CD4-positive, alpha-beta T cell treated with Interferon gamma for 1 hour (primary cell): ENCODE measurements at regions not wholly inside any gene's neighbourhood (a gene's known extent, or its start where the extent isn't known, plus 50 kb on each side); places are given as distances from the start of the nearest gene placed in this dataset.

Experiments
- DNase-seq: peaks from one replicate; pipeline ENCODE4 v3.0.0-alpha.2; 2020

DNA sequence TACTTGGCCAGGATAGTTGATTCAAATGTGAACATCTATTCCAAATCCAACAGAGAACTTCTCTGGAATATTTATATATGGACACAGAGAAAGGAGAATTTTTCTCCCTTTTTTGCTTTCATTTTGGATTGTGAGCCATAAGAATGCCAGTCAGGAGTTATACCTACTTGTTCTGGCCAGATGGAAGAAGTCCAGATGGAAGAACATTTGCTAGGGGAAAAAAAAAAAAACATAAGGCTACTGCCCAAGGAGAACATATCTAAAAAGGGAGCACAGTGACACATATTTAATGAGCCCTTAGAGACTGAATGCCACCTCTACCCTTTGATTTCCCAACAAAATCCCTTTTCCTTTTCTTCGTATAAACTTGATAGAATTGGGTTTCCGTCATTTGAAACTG, 61.7 kb upstream of the PPP2R2B start:
- DNase-seq: no peak

DNA sequence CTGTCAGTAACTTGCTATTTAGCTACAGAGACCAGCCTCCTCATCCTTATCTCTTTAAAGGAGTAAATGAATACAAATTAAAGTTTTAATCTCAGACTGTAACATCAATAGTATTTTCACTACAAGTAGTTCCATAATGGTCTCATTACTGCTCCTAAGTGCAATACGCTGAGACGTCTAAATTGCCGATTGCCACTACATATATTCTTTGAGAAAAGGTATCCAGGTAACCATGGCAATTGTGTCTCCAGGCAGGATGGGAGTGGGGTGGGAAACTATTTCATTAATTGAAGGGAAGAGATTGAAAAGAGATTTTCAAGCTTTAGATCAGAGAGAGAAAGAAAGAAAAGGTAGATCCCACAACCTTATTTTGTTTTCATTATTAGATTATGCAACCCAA, 65.5 kb upstream of the PPP2R2B start:
- no peak for DNase-seq

DNA sequence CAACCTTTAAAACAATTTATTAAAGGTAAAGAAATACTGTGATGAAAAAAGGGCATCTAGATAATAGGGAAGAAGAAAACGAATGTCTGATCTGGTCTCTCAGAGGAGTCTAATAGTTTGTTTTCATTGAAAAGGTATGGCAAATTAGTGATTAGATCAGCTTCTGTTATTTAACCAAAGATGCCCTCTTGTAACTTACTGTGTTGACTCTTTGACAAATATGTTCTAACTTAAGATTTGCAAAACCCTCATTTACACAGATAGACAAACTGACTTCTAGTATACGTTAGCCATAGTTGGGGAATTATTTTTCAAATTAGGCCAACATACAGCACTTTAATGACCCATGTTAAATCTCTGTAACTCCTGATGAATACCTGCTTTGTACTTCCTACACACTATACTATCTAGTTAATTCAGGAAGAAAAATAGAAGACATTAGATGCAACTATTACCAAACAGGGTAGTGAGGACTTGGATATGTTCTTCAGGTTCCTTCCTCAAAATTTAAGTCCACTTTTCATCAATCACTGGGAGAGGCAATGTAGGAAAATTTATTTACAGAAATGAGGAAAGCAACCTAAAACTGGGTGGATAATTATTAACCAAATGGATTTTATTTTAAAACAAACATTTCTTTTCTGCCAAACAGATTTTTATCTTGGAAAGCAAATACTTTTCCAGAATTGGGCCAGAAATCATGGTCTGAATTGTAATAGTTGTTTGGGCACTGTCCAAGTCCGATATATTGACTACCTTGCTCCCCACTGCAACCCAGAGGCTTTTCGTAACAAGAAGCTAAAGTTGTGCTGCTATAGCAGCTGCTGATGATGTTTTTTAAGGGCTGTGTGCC, 66.4 kb upstream of the PPP2R2B start:
- DNase-seq: no peak

DNA sequence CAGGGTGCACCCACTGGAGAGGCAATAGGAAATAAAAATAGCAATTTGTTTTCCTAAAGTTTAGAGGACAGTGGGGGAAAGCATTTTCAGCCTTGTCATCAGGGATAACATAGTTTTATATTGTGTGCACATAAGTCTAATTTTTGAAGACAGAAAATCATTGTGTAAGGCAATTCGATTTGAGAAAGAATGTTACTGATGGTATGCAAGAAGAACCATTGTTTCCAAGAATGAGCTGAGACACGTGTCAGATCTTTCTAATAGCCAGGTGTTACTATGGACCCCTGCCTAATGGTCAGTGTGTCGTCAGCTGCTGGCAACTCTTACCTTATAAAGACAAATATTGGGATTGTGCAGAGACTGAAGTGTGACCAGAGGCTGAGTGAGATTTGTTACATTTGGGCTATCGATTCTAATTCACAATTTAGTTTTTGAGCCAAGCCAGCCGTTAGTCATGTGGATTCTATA, 67.1 kb upstream of the PPP2R2B start:
- DNase-seq: no peak

DNA sequence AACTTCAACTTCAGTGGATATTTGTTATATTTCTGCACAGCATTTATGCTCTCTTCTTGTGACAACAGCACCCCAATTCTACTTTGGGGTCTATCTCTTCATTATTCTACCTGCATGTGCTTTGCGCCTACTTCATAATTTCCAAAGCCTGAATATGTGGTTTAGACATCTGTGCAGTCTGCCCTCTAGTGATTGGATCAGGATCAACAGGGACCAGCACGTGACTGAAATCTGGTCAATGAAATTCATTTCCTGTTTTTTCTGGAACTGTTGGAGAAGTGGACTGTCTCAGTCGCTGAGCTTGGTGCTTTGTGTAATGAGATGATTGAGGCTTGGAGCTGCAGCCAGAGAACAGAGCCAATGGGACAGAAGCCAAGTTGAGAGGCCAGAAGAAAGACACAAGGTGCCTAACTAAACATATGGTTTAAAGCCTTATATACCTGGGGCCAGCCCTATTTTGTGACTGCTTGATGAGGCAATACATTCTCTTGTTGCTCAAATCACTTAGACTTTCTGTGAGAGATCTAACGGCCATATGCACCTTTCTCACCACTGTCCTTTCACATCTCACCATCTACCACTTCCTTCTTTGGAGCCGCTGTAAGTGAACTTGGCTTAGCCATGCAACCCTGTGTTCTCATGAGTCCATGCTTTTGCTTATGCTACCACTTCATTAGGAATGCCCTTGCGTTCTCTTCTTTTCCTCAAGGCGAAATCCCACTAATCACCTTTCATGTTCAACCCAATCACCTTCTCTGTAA, 68.8 kb upstream of the PPP2R2B start:
- no peak for DNase-seq

DNA sequence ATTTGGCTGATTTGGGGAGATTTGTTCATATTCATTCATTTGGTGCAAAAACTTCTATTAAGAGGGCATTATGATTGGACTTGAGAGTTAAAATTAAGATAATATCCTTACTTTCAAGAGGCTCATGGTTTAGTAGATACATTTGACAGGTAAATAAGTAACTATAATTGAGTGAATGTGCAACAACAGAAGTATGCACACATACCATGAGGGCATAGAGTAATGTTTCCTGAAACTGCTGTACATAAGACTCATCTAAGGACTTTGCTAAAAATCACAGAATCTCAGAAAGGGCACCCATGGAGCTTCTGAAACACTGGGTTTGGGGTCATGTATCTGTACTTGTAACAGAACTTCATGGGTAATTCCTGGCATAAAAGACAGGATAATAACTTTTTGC, 70.1 kb upstream of the PPP2R2B start:
- no peak for DNase-seq

DNA sequence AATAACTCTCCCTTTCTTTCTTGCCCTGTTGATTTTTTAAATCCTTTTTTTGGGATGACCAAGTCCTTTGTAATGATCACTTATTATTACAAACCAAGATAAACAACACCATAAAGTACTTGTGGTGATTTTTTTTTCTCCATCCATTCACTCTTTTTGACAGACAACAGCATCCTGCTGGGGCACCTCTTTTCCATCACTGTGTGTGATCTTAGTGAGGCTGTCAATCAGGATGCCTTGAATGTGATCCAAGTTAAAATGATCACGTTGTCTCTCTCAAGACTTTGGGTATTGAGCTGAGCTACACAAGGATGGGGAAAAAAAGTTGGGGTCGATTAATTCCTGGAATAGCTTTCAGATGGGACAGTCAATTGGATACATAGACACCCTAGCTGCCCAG, 73.6 kb upstream of the PPP2R2B start:
- DNase-seq: no peak

DNA sequence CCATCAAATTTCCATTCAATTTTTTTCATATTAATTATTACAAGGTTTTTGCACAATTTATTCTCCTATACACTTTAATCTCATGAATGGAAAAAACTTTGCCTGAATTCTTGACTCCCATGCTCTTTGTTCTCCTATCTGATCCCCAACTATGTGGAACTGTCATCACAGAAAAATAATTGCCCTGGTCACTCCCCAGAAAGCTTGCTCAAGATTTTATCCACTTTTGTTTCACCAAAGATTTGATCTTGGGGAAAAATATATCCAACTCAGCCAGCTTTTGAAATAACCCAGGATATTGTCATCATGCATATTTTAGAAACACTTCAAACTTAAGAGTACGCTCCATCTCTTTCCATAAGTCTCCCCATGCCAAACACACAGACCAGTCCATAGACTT, 77.7 kb upstream of the PPP2R2B start:
- no peak for DNase-seq

DNA sequence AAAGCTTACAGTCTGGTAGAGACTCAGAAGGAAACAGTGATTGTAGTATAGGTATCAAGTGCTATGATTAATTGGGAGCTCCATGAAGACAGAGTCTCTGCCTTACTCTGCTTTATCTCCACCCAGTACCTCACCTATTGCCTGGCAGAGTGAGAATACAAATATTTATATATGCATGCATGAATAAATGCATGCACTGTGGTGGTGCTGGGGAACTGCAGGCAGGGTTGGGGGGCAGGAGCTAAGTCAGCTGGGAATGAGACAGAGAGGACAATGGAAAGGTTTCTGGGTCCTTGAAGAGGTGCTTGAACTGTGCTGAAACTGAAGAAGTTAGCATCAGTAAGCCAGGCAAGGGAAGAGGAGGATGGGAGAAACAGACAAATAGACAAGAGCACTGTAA, 80.8 kb upstream of the PPP2R2B start:
- no peak for DNase-seq

DNA sequence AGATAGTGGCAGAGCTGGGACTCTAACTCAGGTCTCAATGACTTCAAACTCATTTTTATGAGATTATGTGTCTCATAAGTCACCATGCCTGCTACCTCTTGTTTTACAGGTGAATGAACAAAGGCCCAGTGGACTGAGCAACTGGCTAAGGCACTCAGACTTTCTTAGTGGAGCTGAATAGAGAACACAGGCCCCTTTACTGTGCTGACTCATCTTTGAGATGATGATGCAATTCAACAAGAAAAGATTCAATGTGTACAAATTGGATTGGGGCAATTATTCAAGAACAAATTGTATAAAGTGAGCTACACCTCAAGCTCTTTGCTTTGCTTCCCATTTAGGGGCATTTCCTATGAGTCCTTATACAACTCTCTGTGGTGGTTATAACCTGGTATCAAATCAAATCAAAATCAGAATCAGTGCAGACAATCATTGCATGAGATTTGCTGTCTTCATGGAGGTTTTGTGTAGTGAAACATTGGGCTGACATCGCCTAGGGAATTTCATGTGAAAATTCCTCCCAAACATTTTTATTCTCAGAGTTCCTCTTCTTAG, 84.3 kb upstream of the PPP2R2B start:
- no peak for DNase-seq

DNA sequence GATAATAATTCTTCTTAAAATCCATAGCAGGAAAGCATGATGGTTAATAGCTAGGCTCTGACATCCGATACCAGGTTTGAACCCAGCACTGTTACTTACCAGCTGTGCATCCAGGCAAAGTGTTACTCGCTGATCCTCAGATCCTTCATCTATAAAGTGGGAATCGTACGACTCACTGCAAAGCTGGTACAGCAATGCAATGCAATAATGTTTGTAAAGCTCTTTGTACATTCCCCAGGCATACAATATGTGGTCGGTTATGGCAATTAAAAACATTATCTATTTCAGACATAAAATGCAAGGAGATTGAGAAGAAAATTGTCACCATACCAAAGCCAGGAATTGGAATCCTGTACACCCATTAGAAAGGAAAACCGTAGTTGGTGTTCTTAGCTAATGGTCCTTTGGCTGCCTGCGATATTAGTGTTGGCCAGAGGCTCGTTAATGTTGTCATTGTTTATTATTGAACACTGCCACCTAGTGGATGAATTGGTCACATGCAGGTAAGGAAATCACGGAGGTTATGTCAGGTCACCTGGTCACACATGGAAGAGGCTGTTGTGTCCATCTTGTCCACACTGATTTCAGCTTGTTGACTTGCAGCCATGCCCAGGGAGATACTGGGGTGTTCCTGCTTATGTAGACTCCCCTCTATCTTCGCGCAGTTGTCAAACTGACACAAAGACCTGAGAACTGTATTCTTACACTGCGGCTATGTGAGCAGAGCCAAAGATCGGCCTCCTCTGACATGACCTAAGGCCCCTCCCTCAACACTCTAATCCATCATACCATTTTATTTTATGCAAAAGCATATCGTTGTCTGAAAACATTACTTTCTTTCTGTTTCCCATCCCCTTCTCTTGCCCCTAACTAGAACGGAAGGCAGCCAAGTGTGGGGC, 87.5 kb upstream of the PPP2R2B start:
- DNase-seq: peak; percentile 11

DNA sequence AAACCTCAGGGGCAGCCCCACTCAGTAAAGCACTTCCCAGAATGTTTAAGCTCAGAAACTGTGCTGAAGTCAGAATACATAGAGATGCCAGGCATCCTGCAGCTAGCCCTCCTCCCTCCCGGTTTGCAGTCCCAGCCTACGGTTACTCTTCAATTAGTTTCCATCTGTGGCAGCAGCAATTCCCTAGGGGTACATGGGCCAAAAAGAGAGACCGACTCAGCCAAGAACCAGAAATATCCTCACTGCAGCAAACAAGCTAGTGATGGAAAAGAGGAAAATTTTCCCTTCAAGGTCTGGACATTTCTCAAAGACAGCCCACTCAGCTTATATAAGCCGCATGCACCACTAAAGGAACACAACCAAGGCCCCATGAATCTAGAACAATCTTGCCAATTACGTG, 89.1 kb upstream of the PPP2R2B start:
- DNase-seq: no peak

DNA sequence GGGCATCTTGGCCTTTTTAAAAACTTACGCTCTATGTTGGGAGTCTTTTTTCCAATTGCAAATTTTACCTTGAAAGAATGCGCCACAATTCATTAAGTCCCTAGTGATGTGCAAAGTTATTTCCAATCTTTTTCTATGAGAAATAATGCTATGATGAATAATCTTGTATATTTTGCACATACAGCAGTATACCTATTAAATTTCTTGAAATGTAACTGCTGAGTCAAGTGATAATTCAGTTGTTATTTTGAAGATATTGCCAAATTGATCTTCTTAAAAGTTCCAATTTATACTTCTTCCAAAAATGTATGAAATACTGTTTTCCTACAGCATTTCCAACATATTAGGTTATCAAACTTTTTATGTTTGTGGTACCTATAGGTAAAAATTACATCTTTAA, 92.8 kb upstream of the PPP2R2B start:
- no peak for DNase-seq

DNA sequence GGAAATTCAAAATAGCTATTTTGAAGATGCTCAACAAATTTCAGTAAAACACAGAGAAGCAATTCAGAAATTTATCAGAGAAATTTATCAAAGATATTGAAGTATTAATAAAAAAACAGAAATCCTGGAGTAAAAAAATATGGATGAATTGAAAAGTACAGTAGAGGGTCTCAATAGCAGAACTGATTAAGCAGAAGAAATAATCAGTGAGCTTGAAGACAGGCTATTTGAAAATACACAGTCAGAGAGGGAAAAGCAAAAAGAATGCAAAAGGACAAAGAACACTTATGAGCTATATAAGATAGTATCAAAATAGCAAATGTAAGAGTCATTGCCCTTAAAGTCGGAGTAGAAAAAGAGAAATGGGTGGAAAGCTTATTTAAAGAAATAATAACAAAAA, 107.9 kb upstream of the PPP2R2B start:
- no peak for DNase-seq

DNA sequence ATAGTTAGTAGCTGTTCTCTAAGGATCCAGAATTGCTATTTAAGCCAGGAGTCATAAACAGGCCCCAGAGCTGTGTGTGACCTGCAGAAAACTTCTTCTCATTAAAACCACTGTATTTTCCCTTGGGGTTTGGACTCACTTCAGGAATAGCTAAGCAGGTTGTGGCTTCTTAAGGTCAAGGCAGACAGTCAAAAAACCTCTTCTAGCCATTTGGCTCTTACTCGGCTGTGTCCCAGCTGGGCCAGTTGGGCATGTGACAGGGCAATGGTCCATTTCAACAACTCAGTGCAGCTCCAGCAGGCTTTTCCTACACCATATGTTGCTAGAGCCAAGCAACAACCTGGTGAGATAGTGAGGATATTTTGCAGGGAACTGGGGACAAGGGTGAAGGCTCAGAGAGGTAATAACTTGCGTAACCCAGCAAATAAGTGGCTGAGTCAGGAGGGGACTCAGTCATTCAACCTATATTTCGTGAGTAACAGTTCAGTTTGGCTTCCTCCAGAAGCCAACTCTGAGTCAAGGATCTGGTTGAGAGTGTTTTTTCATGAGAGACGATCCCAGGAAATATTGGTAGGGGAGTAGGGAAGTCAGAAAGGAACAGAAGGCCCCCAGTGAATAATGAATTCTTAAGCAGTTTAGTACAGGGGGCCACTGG, 115.4 kb upstream of the PPP2R2B start:
- DNase-seq: no peak

DNA sequence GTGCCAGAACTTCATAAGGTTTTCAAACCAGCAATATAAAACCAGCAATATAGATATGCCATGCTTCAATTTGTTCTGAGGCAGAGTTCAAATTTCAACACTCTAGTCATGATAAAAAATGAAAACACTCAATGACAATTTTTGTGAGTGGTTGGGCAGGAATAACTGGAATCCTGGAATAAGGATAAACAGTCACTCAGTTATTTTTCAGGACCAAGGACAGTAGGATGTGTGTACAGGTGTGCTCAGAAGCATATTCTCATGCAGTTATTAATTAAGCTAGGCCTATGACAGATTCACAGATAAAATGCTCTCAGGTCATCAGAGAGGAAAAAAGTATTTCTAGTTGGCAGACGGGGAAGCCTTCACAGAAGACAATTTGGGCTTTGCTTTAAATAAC, 117.3 kb upstream of the PPP2R2B start:
- DNase-seq: no peak

DNA sequence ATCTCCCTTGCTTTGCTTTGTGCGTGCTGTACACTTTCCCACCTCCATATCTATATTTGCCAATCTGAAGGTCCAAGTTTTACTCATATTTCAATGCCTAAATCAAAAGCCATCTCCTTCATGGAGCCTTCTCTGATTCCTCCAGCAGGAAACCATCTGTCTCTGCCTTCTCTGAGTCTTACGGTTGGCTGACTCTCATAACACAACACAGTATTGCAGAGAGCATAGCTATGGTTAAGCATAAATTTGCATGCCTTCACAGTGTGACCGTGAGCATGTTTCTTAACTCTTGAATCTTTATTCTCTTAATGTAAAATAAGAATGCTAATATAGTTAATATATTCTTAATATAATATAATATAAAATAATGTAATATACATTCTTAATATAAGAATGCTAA, 136.8 kb upstream of the PPP2R2B start:
- DNase-seq: no peak

DNA sequence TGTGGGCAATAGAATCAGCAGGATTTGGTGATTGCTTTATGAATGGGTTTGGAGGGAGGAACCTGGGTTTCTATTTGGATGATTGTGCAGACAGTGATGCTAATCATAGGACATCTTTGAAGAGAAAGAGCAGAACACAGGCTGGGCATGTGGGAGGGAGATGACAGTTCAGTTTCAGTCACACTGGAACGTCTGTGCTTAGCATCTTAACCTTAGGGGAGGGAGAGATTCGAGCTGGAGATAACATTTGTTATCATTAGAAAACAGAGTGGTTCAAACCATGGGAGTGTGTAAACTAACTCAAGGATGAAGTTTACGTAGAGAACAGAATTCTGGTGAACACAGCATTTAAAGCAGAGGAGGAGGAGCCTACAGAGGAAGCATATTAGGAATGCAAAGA, 138.6 kb upstream of the PPP2R2B start:
- no peak for DNase-seq

DNA sequence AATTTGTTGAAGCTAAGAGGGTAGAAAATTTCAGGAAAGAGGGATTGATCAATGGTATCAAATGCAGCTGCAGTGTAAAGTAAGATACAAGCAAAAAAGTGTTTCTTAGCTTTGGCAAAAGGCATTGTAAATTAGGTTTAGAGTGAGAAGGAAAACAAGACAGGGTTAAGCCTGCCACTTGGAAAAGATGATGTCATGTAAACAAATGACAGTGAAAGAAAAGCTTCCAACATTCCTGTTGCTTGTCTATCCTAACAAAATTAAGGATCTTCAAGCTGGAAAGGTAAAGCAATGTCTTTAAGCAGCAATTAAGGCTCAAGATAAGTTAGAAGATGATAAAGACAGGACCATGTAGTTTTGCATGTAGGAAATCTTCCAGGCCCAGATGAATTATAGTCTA, 139.1 kb upstream of the PPP2R2B start:
- DNase-seq: no peak

DNA sequence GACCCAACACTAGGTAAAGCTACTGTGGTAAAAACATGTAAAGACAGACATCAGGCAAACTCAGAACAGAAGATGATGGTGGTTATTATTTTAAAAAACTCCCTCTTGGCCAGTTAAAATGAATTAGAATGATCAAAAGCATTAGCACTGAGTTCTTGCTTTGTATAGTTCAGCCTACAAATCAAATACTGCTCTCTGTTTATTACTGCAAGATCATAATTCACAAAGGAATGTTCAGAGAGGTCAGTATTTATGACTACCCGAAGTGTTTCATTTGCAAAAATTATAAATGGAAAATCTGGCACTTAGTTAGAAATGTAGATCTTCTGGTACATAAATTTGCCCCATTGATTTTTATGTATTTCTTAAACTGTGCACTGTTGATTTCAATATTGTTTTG, 140.3 kb upstream of the PPP2R2B start:
- DNase-seq: no peak

DNA sequence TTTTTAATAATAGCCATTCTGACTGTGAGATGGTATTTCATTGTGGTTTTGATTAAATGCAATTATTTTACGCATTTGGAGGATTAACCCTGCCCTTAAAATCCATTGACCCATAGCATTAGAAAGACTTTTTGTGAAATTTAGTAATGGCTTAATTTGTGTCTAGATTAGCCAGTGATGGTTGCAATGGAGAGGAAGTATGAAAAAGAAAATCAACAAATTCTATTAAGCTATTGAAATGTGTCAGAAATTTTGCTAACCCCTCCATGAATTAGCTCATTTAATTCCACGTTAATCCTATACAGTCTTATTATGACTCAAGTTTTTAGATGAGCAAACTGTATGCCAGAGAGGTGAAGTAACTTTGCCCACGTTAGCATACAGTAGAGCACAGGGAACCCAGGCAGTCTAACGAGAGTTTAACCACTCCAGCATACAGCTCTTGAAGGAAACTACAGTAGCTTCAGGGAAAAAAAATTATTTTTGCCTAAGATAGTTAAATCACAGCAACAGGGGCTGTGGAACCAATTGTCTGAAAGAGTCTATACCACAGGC, 158.2 kb upstream of the PPP2R2B start:
- DNase-seq: no peak
